Kidney epithelial cell (primary cell): ENCODE measurements at regions not wholly inside any gene's neighbourhood (a gene's known extent, or its start where the extent isn't known, plus 50 kb on each side); places are given as distances from the start of the nearest gene placed in this dataset.

Experiments used
- DNase-seq: peaks from one replicate; pipeline ENCODE4 v3.0.0-alpha.2; 2010; ENCODE audit warnings: low read depth
- H3K27me3 ChIP-seq: 2 replicates; pipeline ENCODE4 v1.6.0; 2011; ENCODE audit warnings: low read length; ENCODE audit not compliant: control insufficient read depth, insufficient read depth
- H3K36me3 ChIP-seq: 2 replicates; pipeline ENCODE4 v1.5.1; 2011; ENCODE audit warnings: low read length; ENCODE audit not compliant: control insufficient read depth, insufficient read depth
- H3K4me3 ChIP-seq: 2 replicates; pipeline ENCODE4 v1.5.1; 2011; ENCODE audit warnings: low read depth, mild to moderate bottlenecking, control low read depth, low read length
- CTCF ChIP-seq: IDR thresholded peaks from 2 replicates; pipeline ENCODE4 v1.5.1; 2011; ENCODE audit warnings: mild to moderate bottlenecking, moderate library complexity, low read length, control low read depth, inconsistent platforms; ENCODE audit not compliant: insufficient read depth, poor library complexity, severe bottlenecking

DNA sequence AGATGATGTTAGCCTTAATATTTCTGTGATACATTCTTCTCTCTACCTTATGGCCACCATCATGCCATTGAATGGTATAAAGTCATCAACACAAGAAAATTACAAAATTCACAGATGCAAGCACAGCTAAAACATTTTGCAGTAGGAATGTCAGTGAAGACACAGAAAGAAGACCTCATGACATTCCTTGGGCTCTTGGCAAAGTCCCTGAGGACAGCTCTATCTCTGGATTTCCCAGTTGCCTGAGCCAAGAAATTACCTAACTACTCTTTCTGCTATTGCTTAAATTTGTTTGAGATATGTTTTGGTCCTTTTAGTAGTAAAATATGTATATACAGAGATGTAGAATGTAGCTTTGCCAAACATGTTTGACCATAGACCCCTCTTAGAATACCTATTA lies 201.0 kb upstream of the STXBP5 start:
- H3K27me3 ChIP-seq = no peaks in the 10 kb centered on the region
- no peaks in the 10 kb centered on the region for H3K36me3 ChIP-seq
- no peak overlapping the region for H3K4me3 ChIP-seq
- no peak for TF ChIP-seq CTCF
- DNase-seq = no peak

DNA sequence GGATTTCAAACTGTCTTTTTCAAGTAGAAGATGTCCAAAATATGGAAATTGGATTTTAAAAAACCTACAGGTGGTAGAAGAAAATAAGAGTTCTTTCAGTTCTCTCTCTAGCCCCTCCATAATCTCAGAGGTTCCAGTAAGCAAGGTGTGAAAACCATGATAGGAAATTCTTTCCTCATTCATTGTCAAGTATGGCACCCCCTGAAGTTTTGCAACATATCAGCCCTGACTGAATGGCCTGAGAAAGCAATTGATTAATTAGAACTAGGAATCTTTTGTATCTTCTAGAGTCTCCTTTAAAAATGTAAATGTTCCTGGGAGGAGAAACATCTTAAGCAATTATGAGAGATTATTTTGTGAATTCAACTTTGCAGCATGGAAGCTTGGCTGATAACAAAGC lies 198.7 kb upstream of the STXBP5 start:
- no peak for DNase-seq

GRCh38 chr6:147007441-147007840 lies 196.8 kb upstream of the STXBP5 start:
- no peaks in the 10 kb centered on the region for H3K27me3 ChIP-seq
- no peak for TF ChIP-seq CTCF
- H3K4me3 ChIP-seq = no peak overlapping the region
- no peak for DNase-seq
- H3K36me3 ChIP-seq = no peaks in the 10 kb centered on the region

More for the DNA sequence above, 198.7 kb upstream of the STXBP5 start:
- no peak for TF ChIP-seq CTCF
- Histone ChIP-seq H3K27me3 (no peaks in the 10 kb centered on the region), H3K36me3 (no peaks in the 10 kb centered on the region), H3K4me3 (no peak overlapping the region)

- Histone ChIP-seq H3K36me3 (no peaks in the 10 kb centered on the region), H3K27me3 (no peaks in the 10 kb centered on the region), H3K4me3 (no peak overlapping the region)
- no peak for DNase-seq
- no peak for TF ChIP-seq CTCF
Observed at GRCh38 chr6:147009358-147009757, 194.9 kb upstream of the STXBP5 start.

DNA sequence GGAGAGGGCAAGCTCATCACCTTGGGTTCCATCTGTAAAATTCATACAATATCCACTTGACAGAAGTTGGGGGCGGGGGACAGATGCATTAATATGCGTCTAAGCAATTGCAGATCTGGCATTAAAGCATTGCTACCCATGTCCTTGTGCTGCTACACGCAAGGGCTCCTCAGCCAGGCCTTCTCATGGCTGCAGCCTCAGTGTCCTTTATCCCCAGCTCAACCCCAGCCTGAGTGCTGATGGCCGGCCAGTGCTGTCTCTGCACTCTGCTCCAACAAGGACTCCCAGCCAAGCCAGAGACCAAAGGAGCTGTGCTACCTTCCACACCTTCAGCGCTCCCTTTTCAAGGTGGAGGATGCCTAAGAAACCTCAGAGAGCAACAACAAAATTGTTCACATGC lies 188.5 kb upstream of the STXBP5 start:
- no peak for DNase-seq
- Histone ChIP-seq H3K36me3 (no peaks in the 10 kb centered on the region), H3K4me3 (no peak overlapping the region), H3K27me3 (no peaks in the 10 kb centered on the region)
- TF ChIP-seq CTCF = no peak

- TF ChIP-seq CTCF = no peak
- H3K4me3 ChIP-seq = no peak overlapping the region
- no peaks in the 10 kb centered on the region for H3K27me3 ChIP-seq
- DNase-seq = no peak
- H3K36me3 ChIP-seq = no peaks in the 10 kb centered on the region
Observed at GRCh38 chr6:147016440-147016839, 187.8 kb upstream of the STXBP5 start.
